HCT116 (cell line): ENCODE measurements at regions not wholly inside any gene's neighbourhood (a gene's known extent, or its start where the extent isn't known, plus 50 kb on each side); places are given as distances from the start of the nearest gene placed in this dataset.

Source experiments
- ATAC-seq: fragments of 200-7000 bp; cut with Tn5 transposase; 2 replicates; pipeline ENCODE4 v1.9.1; 2020; ENCODE audit warnings: mild to moderate bottlenecking, moderate library complexity
- BruUV-seq: library from RNA; stranded (reverse); fragments of 400-500 nt; replicated peaks from 2 replicates; lab custom pipeline; 2021; lab: Mats Ljungman, UMichigan
- CTCF ChIA-PET: fragments of 300-600 bp; sonication (Branson Sonifier 250); formaldehyde crosslinking; loops from one replicate; lab custom pipeline; 2021; ENCODE audit warnings: antibody characterized with exemption; lab: Charles Lee
- POLR2A ChIA-PET: fragments of 300-600, 350-600 bp; sonication (Branson Sonifier 250); formaldehyde crosslinking; loops from one replicate; lab custom pipeline; 2021; ENCODE audit warnings: antibody characterized with exemption; lab: Charles Lee
- RAD21 ChIA-PET, 2 experiments: fragments of 300-600 bp; sonication (Branson Sonifier 250); formaldehyde crosslinking; loops; one replicate each; lab custom pipeline; 2023; ENCODE audit warnings: low total read pairs in 2 of 2; ENCODE audit not compliant: uncharacterized antibody in 2 of 2, unreplicated experiment in 2 of 2, low non-redundant PET in 1 of 2; lab: Charles Lee
- DNase-seq: peaks from one replicate; pipeline ENCODE4 v3.0.0-alpha.2; 2010; ENCODE audit warnings: low read depth, low spot score
- H2AFZ ChIP-seq: fragments of 200-600 bp; shearing (Covaris generic), sonication (generic); 2 replicates; pipeline ENCODE4 v1.6.1; 2017; ENCODE audit warnings: low read depth, mixed run types, mixed read lengths, antibody characterized with exemption, low read length; ENCODE audit not compliant: poor library complexity, severe bottlenecking
- H3K27ac ChIP-seq: 2 replicates; pipeline ENCODE4 v1.5.1; 2012; ENCODE audit warnings: low read depth, low read length
- H3K27me3 ChIP-seq: fragments of 200-600 bp; sonication (generic); 2 replicates; pipeline ENCODE4 v1.6.1; 2016; ENCODE audit warnings: mixed run types, low read length, mixed read lengths; ENCODE audit not compliant: insufficient read depth
- H3K36me3 ChIP-seq, 2 experiments: fragments of 200-500 bp in 1 of 2; fragments of 200-600 bp in 1 of 2; sonication (Bioruptor generic) in 1 of 2; sonication (generic) in 1 of 2; 2 replicates each; pipeline versions ENCODE4 v1.5.1 to v1.6.1; 2014 to 2016; ENCODE audit warnings: low read length in 2 of 2, inconsistent platforms in 1 of 2, mixed read lengths in 1 of 2, mixed run types in 1 of 2; ENCODE audit not compliant: insufficient read depth in 2 of 2, control insufficient read depth in 1 of 2
- H3K4me1 ChIP-seq, 2 experiments: fragments of 200-600 bp in 1 of 2; sonication (generic) in 1 of 2; 2 replicates each; pipeline versions ENCODE4 v1.5.1 to v1.6.1; 2012 to 2017; ENCODE audit warnings: low read length in 2 of 2, inconsistent platforms in 1 of 2, mild to moderate bottlenecking in 1 of 2, mixed read lengths in 1 of 2, mixed run types in 1 of 2, moderate library complexity in 1 of 2; ENCODE audit not compliant: insufficient read depth in 2 of 2, control insufficient read depth in 1 of 2
- H3K4me2 ChIP-seq: fragments of 200-600 bp; sonication (generic); 2 replicates; pipeline ENCODE4 v1.6.1; 2017; ENCODE audit warnings: mixed run types, low read length, mixed read lengths
- H3K4me3 ChIP-seq, 2 experiments: fragments of 200-600 bp in 1 of 2; sonication (generic) in 1 of 2; replicated peaks in 1 of 2; 2 replicates each; pipeline ENCODE4 v1.5.1; 2011 to 2016; ENCODE audit warnings: low read length in 2 of 2, control low read depth in 1 of 2, low read depth in 1 of 2, mild to moderate bottlenecking in 1 of 2, mixed read lengths in 1 of 2, mixed run types in 1 of 2
- H3K79me2 ChIP-seq: fragments of 200-600 bp; sonication (generic); 2 replicates; pipeline ENCODE4 v1.6.1; 2017; ENCODE audit warnings: mild to moderate bottlenecking, mixed run types, low read length, moderate library complexity, mixed read lengths; ENCODE audit not compliant: insufficient read depth
- H3K9ac ChIP-seq: fragments of 200-600 bp; sonication (generic); 2 replicates; pipeline ENCODE4 v1.6.1; 2016; ENCODE audit warnings: low read length, mixed read lengths
- H3K9me2 ChIP-seq: fragments of 200-600 bp; sonication (generic), shearing (Covaris generic); 2 replicates; pipeline ENCODE4 v1.6.1; 2017; ENCODE audit warnings: mixed run types, mild to moderate bottlenecking, moderate library complexity; ENCODE audit not compliant: insufficient read depth
- H3K9me3 ChIP-seq, 2 experiments: fragments of 200-500 bp in 1 of 2; fragments of 200-600 bp in 1 of 2; sonication (Bioruptor generic) in 1 of 2; sonication (generic) in 1 of 2; 2 replicates each; pipeline ENCODE4 v1.6.1; 2014 to 2017; ENCODE audit warnings: low read length in 2 of 2, mixed read lengths in 2 of 2, inconsistent platforms in 1 of 2, low read depth in 1 of 2, mild to moderate bottlenecking in 1 of 2, mixed run types in 1 of 2, moderate library complexity in 1 of 2; ENCODE audit not compliant: control insufficient read depth in 1 of 2, insufficient read depth in 1 of 2
- H4K20me1 ChIP-seq: fragments of 200-600 bp; sonication (generic), shearing (Covaris generic); 2 replicates; pipeline ENCODE4 v1.6.1; 2017; ENCODE audit warnings: mixed run types, mild to moderate bottlenecking, moderate library complexity; ENCODE audit not compliant: insufficient read depth
- CBX3 ChIP-seq: IDR thresholded peaks from 2 replicates; pipeline ENCODE4 v1.6.1; 2012; ENCODE audit warnings: low read depth
- ELF1 ChIP-seq: IDR thresholded peaks from 2 replicates; pipeline ENCODE4 v1.6.1; 2012; ENCODE audit warnings: low read depth, borderline replicate concordance
- EZH2phosphoT487 ChIP-seq: fragments of 200-600 bp; IDR thresholded peaks from 2 replicates; pipeline ENCODE4 v1.6.1; 2018; ENCODE audit warnings: antibody characterized with exemption, borderline replicate concordance
- FOSL1 ChIP-seq: IDR thresholded peaks from 2 replicates; pipeline ENCODE4 v1.6.1; 2012; ENCODE audit warnings: low read depth
- JUND ChIP-seq: IDR thresholded peaks from 2 replicates; pipeline ENCODE4 v1.6.1; 2012
- POLR2A ChIP-seq: IDR thresholded peaks from 2 replicates; pipeline ENCODE4 v1.7.0; 2011; ENCODE audit warnings: borderline replicate concordance; ENCODE audit not compliant: insufficient read depth, insufficient read length; ENCODE audit errors: extremely low read depth
- POLR2AphosphoS5 ChIP-seq: IDR thresholded peaks from 2 replicates; pipeline ENCODE4 v1.6.1; 2011; ENCODE audit warnings: mild to moderate bottlenecking, low read depth, low read length, moderate library complexity
- RAD21 ChIP-seq: IDR thresholded peaks from 2 replicates; pipeline ENCODE4 v1.6.1; 2012; ENCODE audit warnings: low read depth, mild to moderate bottlenecking
- SIN3A ChIP-seq: IDR thresholded peaks from 2 replicates; pipeline ENCODE4 v1.6.1; 2012; ENCODE audit warnings: low read depth
- SP1 ChIP-seq: IDR thresholded peaks from 2 replicates; pipeline ENCODE4 v1.6.1; 2012; ENCODE audit warnings: low read depth
- SRF ChIP-seq: IDR thresholded peaks from 2 replicates; pipeline ENCODE4 v1.6.1; 2012; ENCODE audit warnings: low read depth
- TCF7L2 ChIP-seq: IDR thresholded peaks from 2 replicates; pipeline ENCODE4 v1.7.0; 2011; ENCODE audit warnings: borderline replicate concordance, inconsistent platforms; ENCODE audit not compliant: insufficient read depth, insufficient read length; ENCODE audit errors: extremely low read depth
- ZBTB33 ChIP-seq: IDR thresholded peaks from 2 replicates; pipeline ENCODE4 v1.6.1; 2011; ENCODE audit warnings: mild to moderate bottlenecking, low read length, moderate library complexity; ENCODE audit not compliant: insufficient replicate concordance; ENCODE audit errors: extremely low read depth
- ZFX ChIP-seq: fragments of 450-650 bp; IDR thresholded peaks from 2 replicates; pipeline ENCODE4 v1.6.1; 2017
- ZNF274 ChIP-seq: fragments of 200-500 bp; sonication (Bioruptor generic); IDR thresholded peaks from 2 replicates; pipeline ENCODE4 v1.6.1; 2014; ENCODE audit warnings: mild to moderate bottlenecking, low read depth, low read length, inconsistent platforms
- intact Hi-C: fragments of 100-400 bp; cut with micrococcal nuclease; formaldehyde crosslinking; loops from 2 replicates; pipeline ENCODE4 v1.10.0; 2022
- TF ChIP-seq, protein P1 (sequence below): IDR thresholded peaks from 2 replicates; pipeline ENCODE4 v1.6.1; 2012
- TF ChIP-seq, protein P2 (sequence below): IDR thresholded peaks from 2 replicates; pipeline ENCODE4 v1.6.1; 2012; ENCODE audit warnings: low read depth
- TF ChIP-seq, protein P3 (sequence below): IDR thresholded peaks from 2 replicates; pipeline ENCODE4 v1.6.1; 2012

GRCh38 chr11:23555085-23555484 is 694.8 kb upstream of the CCDC179 start:
- Histone ChIP-seq H3K36me3 (no peaks in the 10 kb centered on the region), H3K4me2 (no peak overlapping the region), H3K4me1 (no peaks in the 10 kb centered on the region), H3K27ac (no peak overlapping the region), H2AFZ (no peak overlapping the region), H4K20me1 (no peaks in the 10 kb centered on the region; the same call in 1 of the 2 replicates), H3K4me3 (no peak overlapping the region), H3K27me3 (no peaks in the 10 kb centered on the region), H3K9ac (no peak overlapping the region), H3K9me2 (no peaks in the 10 kb centered on the region), H3K79me2 (no peaks in the 10 kb centered on the region)
- CTCF ChIA-PET = no interaction called here
- RAD21 ChIA-PET = no interaction called here
- no peak for ATAC-seq
- intact Hi-C loops = no loop called here
- POLR2A ChIA-PET = no interaction called here
- BruUV-seq = no TSS peak
- TF ChIP-seq RAD21 (no peak), SP1 (no peak), ZFX (no peak), CBX3 (no peak), FOSL1 (no peak), ZBTB33 (no peak), ZNF274 (no peak), POLR2A (no peak), ELF1 (no peak), EZH2phosphoT487 (no peak), TCF7L2 (no peak), JUND (no peak), SIN3A (no peak), POLR2AphosphoS5 (no peak), SRF (no peak)
- TF ChIP-seq, protein P1, sequence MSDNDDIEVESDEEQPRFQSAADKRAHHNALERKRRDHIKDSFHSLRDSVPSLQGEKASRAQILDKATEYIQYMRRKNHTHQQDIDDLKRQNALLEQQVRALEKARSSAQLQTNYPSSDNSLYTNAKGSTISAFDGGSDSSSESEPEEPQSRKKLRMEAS = no peak
- TF ChIP-seq, protein P2, sequence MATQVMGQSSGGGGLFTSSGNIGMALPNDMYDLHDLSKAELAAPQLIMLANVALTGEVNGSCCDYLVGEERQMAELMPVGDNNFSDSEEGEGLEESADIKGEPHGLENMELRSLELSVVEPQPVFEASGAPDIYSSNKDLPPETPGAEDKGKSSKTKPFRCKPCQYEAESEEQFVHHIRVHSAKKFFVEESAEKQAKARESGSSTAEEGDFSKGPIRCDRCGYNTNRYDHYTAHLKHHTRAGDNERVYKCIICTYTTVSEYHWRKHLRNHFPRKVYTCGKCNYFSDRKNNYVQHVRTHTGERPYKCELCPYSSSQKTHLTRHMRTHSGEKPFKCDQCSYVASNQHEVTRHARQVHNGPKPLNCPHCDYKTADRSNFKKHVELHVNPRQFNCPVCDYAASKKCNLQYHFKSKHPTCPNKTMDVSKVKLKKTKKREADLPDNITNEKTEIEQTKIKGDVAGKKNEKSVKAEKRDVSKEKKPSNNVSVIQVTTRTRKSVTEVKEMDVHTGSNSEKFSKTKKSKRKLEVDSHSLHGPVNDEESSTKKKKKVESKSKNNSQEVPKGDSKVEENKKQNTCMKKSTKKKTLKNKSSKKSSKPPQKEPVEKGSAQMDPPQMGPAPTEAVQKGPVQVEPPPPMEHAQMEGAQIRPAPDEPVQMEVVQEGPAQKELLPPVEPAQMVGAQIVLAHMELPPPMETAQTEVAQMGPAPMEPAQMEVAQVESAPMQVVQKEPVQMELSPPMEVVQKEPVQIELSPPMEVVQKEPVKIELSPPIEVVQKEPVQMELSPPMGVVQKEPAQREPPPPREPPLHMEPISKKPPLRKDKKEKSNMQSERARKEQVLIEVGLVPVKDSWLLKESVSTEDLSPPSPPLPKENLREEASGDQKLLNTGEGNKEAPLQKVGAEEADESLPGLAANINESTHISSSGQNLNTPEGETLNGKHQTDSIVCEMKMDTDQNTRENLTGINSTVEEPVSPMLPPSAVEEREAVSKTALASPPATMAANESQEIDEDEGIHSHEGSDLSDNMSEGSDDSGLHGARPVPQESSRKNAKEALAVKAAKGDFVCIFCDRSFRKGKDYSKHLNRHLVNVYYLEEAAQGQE = no peak
- TF ChIP-seq, protein P3, sequence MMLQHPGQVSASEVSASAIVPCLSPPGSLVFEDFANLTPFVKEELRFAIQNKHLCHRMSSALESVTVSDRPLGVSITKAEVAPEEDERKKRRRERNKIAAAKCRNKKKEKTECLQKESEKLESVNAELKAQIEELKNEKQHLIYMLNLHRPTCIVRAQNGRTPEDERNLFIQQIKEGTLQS = no peak
- TF ChIP-seq, all 23 proteins: peak for 0
- DNase-seq = no peak
- H3K9me3 ChIP-seq = peaks cover 8 to 16% of the 10 kb centered on the region in 2 experiments; a peak in 2 of 4 replicates
